DOHH2 (cell line): ENCODE measurements at regions not wholly inside any gene's neighbourhood (a gene's known extent, or its start where the extent isn't known, plus 50 kb on each side); places are given as distances from the start of the nearest gene placed in this dataset.

ENCODE experiments used
- EZH2phosphoT487 ChIP-seq: fragments of 200-600 bp; sonication (generic); IDR thresholded peaks from 2 replicates; pipeline ENCODE4 v1.6.1; 2017; ENCODE audit warnings: borderline replicate concordance, mild to moderate bottlenecking, antibody characterized with exemption, low read length, moderate library complexity, mixed read lengths
- TF ChIP-seq, protein P1 (sequence below): fragments of 200-600 bp; sonication (generic); IDR thresholded peaks from one replicate; pipeline ENCODE4 v1.5.1; 2014; ENCODE audit warnings: antibody characterized with exemption, mild to moderate bottlenecking, low read depth, low read length; ENCODE audit not compliant: poor library complexity, severe bottlenecking

DNA sequence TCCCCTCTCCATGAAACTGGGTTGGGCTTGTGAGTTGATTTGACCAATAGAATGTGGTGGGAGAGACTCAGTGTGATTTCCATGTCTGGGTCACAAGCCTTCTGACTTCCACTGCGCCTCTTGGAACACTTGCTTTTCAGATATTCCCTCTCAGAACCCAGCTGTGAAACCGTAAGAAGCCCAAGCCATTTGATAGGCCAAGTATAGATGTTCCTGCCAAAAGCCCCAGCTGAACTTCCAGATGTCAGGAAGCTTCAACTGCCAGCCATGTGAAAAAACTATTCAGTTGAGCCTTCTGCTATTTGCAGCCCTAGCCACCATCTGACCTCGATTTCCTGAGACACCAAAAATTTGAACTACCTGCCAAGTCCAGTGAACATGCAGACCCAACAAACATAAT is 387.8 kb upstream of the GJE1 start:
- TF ChIP-seq, protein P1, sequence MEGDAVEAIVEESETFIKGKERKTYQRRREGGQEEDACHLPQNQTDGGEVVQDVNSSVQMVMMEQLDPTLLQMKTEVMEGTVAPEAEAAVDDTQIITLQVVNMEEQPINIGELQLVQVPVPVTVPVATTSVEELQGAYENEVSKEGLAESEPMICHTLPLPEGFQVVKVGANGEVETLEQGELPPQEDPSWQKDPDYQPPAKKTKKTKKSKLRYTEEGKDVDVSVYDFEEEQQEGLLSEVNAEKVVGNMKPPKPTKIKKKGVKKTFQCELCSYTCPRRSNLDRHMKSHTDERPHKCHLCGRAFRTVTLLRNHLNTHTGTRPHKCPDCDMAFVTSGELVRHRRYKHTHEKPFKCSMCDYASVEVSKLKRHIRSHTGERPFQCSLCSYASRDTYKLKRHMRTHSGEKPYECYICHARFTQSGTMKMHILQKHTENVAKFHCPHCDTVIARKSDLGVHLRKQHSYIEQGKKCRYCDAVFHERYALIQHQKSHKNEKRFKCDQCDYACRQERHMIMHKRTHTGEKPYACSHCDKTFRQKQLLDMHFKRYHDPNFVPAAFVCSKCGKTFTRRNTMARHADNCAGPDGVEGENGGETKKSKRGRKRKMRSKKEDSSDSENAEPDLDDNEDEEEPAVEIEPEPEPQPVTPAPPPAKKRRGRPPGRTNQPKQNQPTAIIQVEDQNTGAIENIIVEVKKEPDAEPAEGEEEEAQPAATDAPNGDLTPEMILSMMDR, result no peak
- no peak for TF ChIP-seq EZH2phosphoT487
